Calu3 (cell line): ENCODE measurements at regions not wholly inside any gene's neighbourhood (a gene's known extent, or its start where the extent isn't known, plus 50 kb on each side); places are given as distances from the start of the nearest gene placed in this dataset.

ENCODE experiments used
- BruUV-seq: library from RNA; stranded (reverse); fragments of 400-500 nt; replicated peaks from 2 replicates; lab custom pipeline; 2021; lab: Mats Ljungman, UMichigan
- CTCF ChIA-PET: fragments of 300-600 bp; sonication (Branson Sonifier 250); formaldehyde crosslinking; loops from one replicate; lab custom pipeline; 2022; ENCODE audit warnings: antibody characterized with exemption; lab: Charles Lee
- DNase-seq: peaks from one replicate; pipeline ENCODE4 v3.0.0; 2022
- H3K27ac Mint-ChIP-seq: one replicate; pipeline ENCODE4 v1.8.0; 2022; ENCODE audit warnings: mixed read lengths; ENCODE audit not compliant: unreplicated experiment
- H3K27me3 Mint-ChIP-seq: one replicate; pipeline ENCODE4 v1.8.0; 2022; ENCODE audit warnings: mixed read lengths; ENCODE audit not compliant: unreplicated experiment
- H3K36me3 Mint-ChIP-seq: one replicate; pipeline ENCODE4 v1.8.0; 2022; ENCODE audit warnings: mild to moderate bottlenecking, moderate library complexity, mixed read lengths; ENCODE audit not compliant: insufficient read depth, unreplicated experiment
- H3K4me1 Mint-ChIP-seq: one replicate; pipeline ENCODE4 v1.8.0; 2022; ENCODE audit warnings: mild to moderate bottlenecking, low read depth, mixed read lengths; ENCODE audit not compliant: unreplicated experiment
- H3K4me3 Mint-ChIP-seq: one replicate; pipeline ENCODE4 v1.8.0; 2022; ENCODE audit warnings: mild to moderate bottlenecking, low read depth, moderate library complexity, mixed read lengths; ENCODE audit not compliant: unreplicated experiment
- H3K9me3 Mint-ChIP-seq: one replicate; pipeline ENCODE4 v1.8.0; 2022; ENCODE audit warnings: low read depth, mixed read lengths; ENCODE audit not compliant: unreplicated experiment
- intact Hi-C: fragments of 100-400 bp; cut with micrococcal nuclease; formaldehyde crosslinking; loops from one replicate; pipeline ENCODE4 v1.10.0; 2022; ENCODE audit not compliant: unreplicated experiment
- TF ChIP-seq, protein P1 (sequence below): fragments of 200-600 bp; IDR thresholded peaks from one replicate; pipeline ENCODE4 v1.8.0; 2022; ENCODE audit warnings: antibody characterized with exemption; ENCODE audit not compliant: unreplicated experiment

DNA sequence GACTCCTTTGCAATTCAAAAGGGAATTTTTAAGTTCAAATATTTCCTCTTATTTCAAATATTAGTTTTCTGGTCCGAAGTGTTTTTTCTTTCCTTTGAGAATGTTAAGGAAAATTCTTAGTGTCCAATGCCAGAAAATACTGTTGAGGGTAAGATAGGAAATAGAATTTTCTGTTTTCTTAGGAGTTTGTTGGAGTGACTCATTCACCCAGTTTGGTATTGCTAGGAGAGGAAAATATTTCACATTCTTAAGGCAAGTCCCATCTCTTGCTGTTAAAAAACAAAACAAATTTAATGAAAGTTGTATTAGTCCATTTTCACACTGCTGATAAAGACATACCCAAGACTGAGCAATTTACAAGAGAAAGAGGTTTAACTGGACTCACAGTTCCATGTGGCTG, 349.2 kb upstream of the ADAMTSL1 start:
- Mint-ChIP-seq H3K9me3 (no peaks in the 10 kb centered on the region), H3K4me3 (no peak overlapping the region), H3K4me1 (no peaks in the 10 kb centered on the region), H3K27me3 (no peaks in the 10 kb centered on the region), H3K36me3 (no peaks in the 10 kb centered on the region), H3K27ac (no peak overlapping the region)
- intact Hi-C loops: no loop called here
- TF ChIP-seq, protein P1, sequence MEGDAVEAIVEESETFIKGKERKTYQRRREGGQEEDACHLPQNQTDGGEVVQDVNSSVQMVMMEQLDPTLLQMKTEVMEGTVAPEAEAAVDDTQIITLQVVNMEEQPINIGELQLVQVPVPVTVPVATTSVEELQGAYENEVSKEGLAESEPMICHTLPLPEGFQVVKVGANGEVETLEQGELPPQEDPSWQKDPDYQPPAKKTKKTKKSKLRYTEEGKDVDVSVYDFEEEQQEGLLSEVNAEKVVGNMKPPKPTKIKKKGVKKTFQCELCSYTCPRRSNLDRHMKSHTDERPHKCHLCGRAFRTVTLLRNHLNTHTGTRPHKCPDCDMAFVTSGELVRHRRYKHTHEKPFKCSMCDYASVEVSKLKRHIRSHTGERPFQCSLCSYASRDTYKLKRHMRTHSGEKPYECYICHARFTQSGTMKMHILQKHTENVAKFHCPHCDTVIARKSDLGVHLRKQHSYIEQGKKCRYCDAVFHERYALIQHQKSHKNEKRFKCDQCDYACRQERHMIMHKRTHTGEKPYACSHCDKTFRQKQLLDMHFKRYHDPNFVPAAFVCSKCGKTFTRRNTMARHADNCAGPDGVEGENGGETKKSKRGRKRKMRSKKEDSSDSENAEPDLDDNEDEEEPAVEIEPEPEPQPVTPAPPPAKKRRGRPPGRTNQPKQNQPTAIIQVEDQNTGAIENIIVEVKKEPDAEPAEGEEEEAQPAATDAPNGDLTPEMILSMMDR: no peak
- DNase-seq: no peak
- BruUV-seq: no TSS peak
- CTCF ChIA-PET: no interaction called here

DNA sequence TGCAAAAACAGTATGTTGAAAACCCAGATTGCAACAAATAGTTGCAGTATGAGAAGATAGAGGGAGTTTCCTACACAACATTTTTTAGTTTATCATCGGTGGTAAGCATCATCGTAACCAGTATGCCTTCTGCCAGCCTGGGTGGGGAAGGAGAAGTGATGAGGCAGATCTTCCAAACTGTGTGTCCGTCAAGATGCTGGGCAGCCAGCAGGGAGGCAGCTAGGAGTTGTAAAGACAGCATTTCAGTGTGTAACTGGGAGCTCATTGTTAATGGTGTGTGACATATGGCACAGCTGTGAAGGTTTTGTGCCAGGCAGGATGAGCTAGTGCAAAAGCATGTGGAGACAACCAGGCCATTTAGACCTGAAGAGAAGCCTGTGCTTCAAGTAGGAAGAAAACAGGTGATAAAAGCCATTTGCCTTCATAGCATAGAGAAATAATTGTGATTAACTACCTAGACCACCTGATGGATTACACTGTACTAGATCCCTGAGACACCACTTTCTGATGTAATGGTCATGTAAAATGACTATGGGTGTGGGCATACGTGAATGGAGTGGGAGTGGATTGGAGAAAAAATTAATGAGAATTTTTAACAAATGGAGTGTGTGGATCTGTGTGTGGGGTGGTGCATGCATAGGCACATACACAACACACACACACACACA, 347.0 kb upstream of the ADAMTSL1 start:
- intact Hi-C loops: no loop called here
- no peak for DNase-seq
- H3K4me1 Mint-ChIP-seq: no peaks in the 10 kb centered on the region
- no peaks in the 10 kb centered on the region for H3K27me3 Mint-ChIP-seq
- CTCF ChIA-PET: no interaction called here
- no peak overlapping the region for H3K27ac Mint-ChIP-seq
- H3K9me3 Mint-ChIP-seq: no peaks in the 10 kb centered on the region
- no peaks in the 10 kb centered on the region for H3K36me3 Mint-ChIP-seq
- BruUV-seq: no TSS peak
- no peak overlapping the region for H3K4me3 Mint-ChIP-seq
- TF ChIP-seq, protein P1: no peak

DNA sequence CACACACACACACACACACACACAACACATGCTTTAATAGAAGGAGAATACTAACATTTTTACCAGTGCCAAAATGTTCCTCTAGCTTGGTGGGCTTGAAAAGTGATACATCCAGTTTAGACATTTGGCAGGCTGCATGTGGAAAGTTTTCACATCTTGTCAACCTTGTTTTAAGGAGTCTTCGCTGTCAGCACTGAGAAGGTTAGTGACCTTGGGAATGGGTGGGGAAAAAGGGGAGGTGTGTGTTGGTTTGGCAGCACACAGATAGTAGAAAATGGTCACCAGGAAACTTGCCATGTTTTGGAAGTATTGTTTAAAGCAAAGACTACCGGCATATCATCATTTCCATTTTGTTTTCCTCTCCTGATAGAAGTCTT, 346.5 kb upstream of the ADAMTSL1 start:
- no peak overlapping the region for H3K27ac Mint-ChIP-seq
- no TSS peak for BruUV-seq

DNA sequence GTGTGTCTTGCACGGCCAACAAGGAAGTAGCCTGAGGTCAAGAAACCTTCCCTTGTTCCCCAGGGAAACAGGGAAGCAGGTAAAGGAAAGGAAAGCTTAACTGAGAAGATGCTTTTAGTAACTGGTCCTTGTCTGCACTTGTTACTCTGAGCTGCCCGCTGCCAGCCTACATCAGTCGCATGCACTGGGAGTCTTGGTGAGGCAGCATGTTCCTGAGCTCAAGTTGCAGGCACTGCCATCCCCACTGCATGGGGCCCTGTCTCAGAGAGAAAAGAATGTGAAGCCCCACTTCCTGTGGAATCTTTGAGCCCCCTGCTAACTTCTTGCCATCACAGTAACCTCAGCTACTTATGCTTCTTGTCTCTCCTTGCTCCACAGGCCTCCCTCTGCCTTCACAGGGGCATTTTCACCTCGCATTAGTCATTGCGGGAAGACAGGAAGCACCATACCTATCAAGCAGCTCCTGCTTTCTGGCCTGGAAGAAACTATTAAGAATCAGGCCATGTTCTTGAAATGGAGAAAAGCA, 344.1 kb upstream of the ADAMTSL1 start:
- BruUV-seq: no TSS peak
- TF ChIP-seq, protein P1: no peak
- Mint-ChIP-seq H3K4me3 (no peak overlapping the region), H3K27ac (no peak overlapping the region), H3K36me3 (no peaks in the 10 kb centered on the region), H3K9me3 (no peaks in the 10 kb centered on the region), H3K4me1 (no peaks in the 10 kb centered on the region), H3K27me3 (no peaks in the 10 kb centered on the region)
- CTCF ChIA-PET: no interaction called here
- DNase-seq: no peak
- intact Hi-C loops: no loop called here

More for the DNA sequence above, 346.5 kb upstream of the ADAMTSL1 start:
- no peak for DNase-seq
- CTCF ChIA-PET: no interaction called here
- Mint-ChIP-seq H3K36me3 (no peaks in the 10 kb centered on the region), H3K4me1 (no peaks in the 10 kb centered on the region), H3K27me3 (no peaks in the 10 kb centered on the region), H3K9me3 (no peaks in the 10 kb centered on the region), H3K4me3 (no peak overlapping the region)
- TF ChIP-seq, protein P1: no peak
- intact Hi-C loops: no loop called here
